T-cell (primary cell): ENCODE measurements at regions not wholly inside any gene's neighbourhood (a gene's known extent, or its start where the extent isn't known, plus 50 kb on each side); places are given as distances from the start of the nearest gene placed in this dataset.
A peak's percentile ranks its signal among the peaks of the same experiment; 100 is the strongest.

Experiments
- ATAC-seq, 4 experiments: fragments of 200-7000 bp in 3 of 4; fragments of 150-1000 bp in 1 of 4; cut with Tn5 transposase; replicated peaks in 1 of 4; 1 replicate in 3 of 4; 2 replicates in 1 of 4; pipeline ENCODE4 v1.10.0; 2021; ENCODE audit warnings: moderate library complexity in 3 of 4, mild to moderate bottlenecking in 2 of 4, moderate number of reproducible peaks in 1 of 4
- CTCF ChIA-PET, 2 donors: fragments of 300-600 bp; sonication (Branson Sonifier 250); formaldehyde crosslinking; loops; one replicate each; lab custom pipeline; 2022; ENCODE audit warnings: antibody characterized with exemption in 2 of 2; lab: Charles Lee
- POLR2A ChIA-PET, 2 donors: fragments of 300-600 bp; sonication (Branson Sonifier 250); formaldehyde crosslinking; loops; one replicate each; lab custom pipeline; 2022; ENCODE audit warnings: antibody characterized with exemption in 2 of 2; lab: Charles Lee
- DNase-seq, 35 experiments: peaks; one replicate each; pipeline versions ENCODE4 v3.0.0 to v3.0.0-alpha.2; 2013 to 2023
- H3K27ac ChIP-seq: one replicate; pipeline ENCODE4 v1.5.1; 2013; ENCODE audit warnings: low read length
- H3K27me3 ChIP-seq, 2 experiments: replicated peaks in 1 of 2; 1 replicate in 1 of 2; 2 replicates in 1 of 2; pipeline versions ENCODE4 v1.6.1 to v1.7.0; 2013; ENCODE audit warnings: low read length in 1 of 2, mixed read lengths in 1 of 2; ENCODE audit not compliant: control insufficient read depth in 2 of 2, insufficient read depth in 2 of 2; ENCODE audit errors: extremely low read depth in 1 of 2
- H3K36me3 ChIP-seq, 2 donors: 1 replicate in 1 of 2; 2 replicates in 1 of 2; pipeline versions ENCODE4 v1.6.1 to v1.7.0; 2013; ENCODE audit warnings: low read length in 1 of 2; ENCODE audit not compliant: control insufficient read depth in 2 of 2, insufficient read depth in 1 of 2; ENCODE audit errors: extremely low read depth in 1 of 2
- H3K4me1 ChIP-seq, 2 experiments: 1 replicate in 1 of 2; 2 replicates in 1 of 2; pipeline versions ENCODE4 v1.6.1 to v1.7.0; 2013; ENCODE audit warnings: low read length in 2 of 2, mixed read lengths in 1 of 2; ENCODE audit not compliant: insufficient read depth in 2 of 2, control insufficient read depth in 1 of 2; ENCODE audit errors: extremely low read depth in 1 of 2
- H3K4me3 ChIP-seq, 2 donors: 1 replicate in 1 of 2; 2 replicates in 1 of 2; pipeline versions ENCODE4 v1.5.1 to v1.7.0; 2013; ENCODE audit warnings: mild to moderate bottlenecking in 2 of 2, low read length in 1 of 2, moderate library complexity in 1 of 2; ENCODE audit not compliant: control insufficient read depth in 1 of 2; ENCODE audit errors: extremely low read depth in 1 of 2
- H3K9me3 ChIP-seq: 2 replicates; pipeline ENCODE4 v1.7.0; 2013
- H3K27ac Mint-ChIP-seq, 2 donors: one replicate each; pipeline ENCODE4 v1.8.0; 2020 to 2021; ENCODE audit warnings: mild to moderate bottlenecking in 2 of 2, mixed read lengths in 2 of 2
- H3K27me3 Mint-ChIP-seq, 2 donors: one replicate each; pipeline ENCODE4 v1.8.0; 2021 to 2022; ENCODE audit warnings: mixed read lengths in 2 of 2
- H3K36me3 Mint-ChIP-seq: one replicate; pipeline ENCODE4 v1.8.0; 2021; ENCODE audit warnings: mixed read lengths
- H3K4me1 Mint-ChIP-seq, 3 donors: one replicate each; pipeline ENCODE4 v1.8.0; 2020 to 2022; ENCODE audit warnings: mixed read lengths in 3 of 3, mild to moderate bottlenecking in 1 of 3
- H3K4me3 Mint-ChIP-seq, 3 donors: one replicate each; pipeline ENCODE4 v1.8.0; 2020 to 2022; ENCODE audit warnings: mild to moderate bottlenecking in 3 of 3, mixed read lengths in 3 of 3, moderate library complexity in 3 of 3
- H3K9me3 Mint-ChIP-seq, 3 donors: one replicate each; pipeline ENCODE4 v1.8.0; 2020 to 2022; ENCODE audit warnings: mixed read lengths in 3 of 3
- WGBS: methylation state at CpG from one replicate; pipeline ENCODE4 v1.1.5; 2013; ENCODE audit warnings: missing lambda C conversion rate; ENCODE audit not compliant: insufficient coverage; 5-methylcytosine and 5-hydroxymethylcytosine counted together

- Histone ChIP-seq H3K4me3 (no peak overlapping the region), H3K4me1 (no peaks in the 10 kb centered on the region), H3K27me3 (peaks cover 0 to 7% of the 10 kb centered on the region in 2 experiments), H3K27ac (no peak overlapping the region), H3K36me3 (no peaks in the 10 kb centered on the region), H3K9me3 (no peaks in the 10 kb centered on the region)
- H3K27ac Mint-ChIP-seq, result no peak overlapping the region
- 93% methylated on average over 10 of the region's 10 CpGs for WGBS
- no peak overlapping the region for H3K4me3 Mint-ChIP-seq
- no peak for ATAC-seq
- DNase-seq, result no peak
- CTCF ChIA-PET, result no interaction called here
- H3K4me1 Mint-ChIP-seq, result no peaks in the 10 kb centered on the region
- no peaks in the 10 kb centered on the region for H3K36me3 Mint-ChIP-seq
- peaks cover 9 to 11% of the 10 kb centered on the region in 2 donors for H3K27me3 Mint-ChIP-seq
- POLR2A ChIA-PET, result no interaction called here
- no peaks in the 10 kb centered on the region for H3K9me3 Mint-ChIP-seq
Measured at GRCh38 chr20:23205611-23206041, 119.5 kb upstream of the CD93 start.

GRCh38 chr20:23205211-23205610 lies 119.1 kb upstream of the CD93 start:
- Mint-ChIP-seq H3K27ac (no peak overlapping the region), H3K36me3 (no peaks in the 10 kb centered on the region), H3K4me1 (no peaks in the 10 kb centered on the region), H3K4me3 (no peak overlapping the region), H3K27me3 (peaks cover 9 to 11% of the 10 kb centered on the region in 2 donors), H3K9me3 (no peaks in the 10 kb centered on the region)
- ChIA-PET CTCF (no interaction called here), POLR2A (no interaction called here)
- H3K9me3 ChIP-seq, result no peaks in the 10 kb centered on the region
- peaks cover 0 to 7% of the 10 kb centered on the region in 2 experiments for H3K27me3 ChIP-seq
- WGBS, result 83% methylated on average over 5 of the region's 7 CpGs
- no peaks in the 10 kb centered on the region for H3K4me1 ChIP-seq
- H3K36me3 ChIP-seq, result no peaks in the 10 kb centered on the region
- H3K27ac ChIP-seq, result no peak overlapping the region
- no peak for DNase-seq
- no peak for ATAC-seq
- no peak overlapping the region for H3K4me3 ChIP-seq

GRCh38 chr20:23203951-23204730 lies 118.0 kb upstream of the CD93 start:
- no peaks in the 10 kb centered on the region for H3K9me3 Mint-ChIP-seq
- Histone ChIP-seq H3K4me1 (no peaks in the 10 kb centered on the region), H3K4me3 (no peak overlapping the region), H3K27ac (no peak overlapping the region), H3K36me3 (no peaks in the 10 kb centered on the region), H3K9me3 (no peaks in the 10 kb centered on the region), H3K27me3 (peaks cover 0 to 7% of the 10 kb centered on the region in 2 experiments)
- ChIA-PET CTCF (no interaction called here), POLR2A (no interaction called here)
- no peaks in the 10 kb centered on the region for H3K4me1 Mint-ChIP-seq
- H3K27me3 Mint-ChIP-seq, result peaks cover 9 to 11% of the 10 kb centered on the region in 2 donors
- H3K27ac Mint-ChIP-seq, result no peak overlapping the region
- WGBS, result 90% methylated on average over 9 of the region's 9 CpGs
- H3K36me3 Mint-ChIP-seq, result no peaks in the 10 kb centered on the region
- H3K4me3 Mint-ChIP-seq, result no peak overlapping the region
- DNase-seq, result no peak
- ATAC-seq, result no peak

GRCh38 chr20:23203310-23203709 lies 117.2 kb upstream of the CD93 start:
- H3K27ac ChIP-seq, result no peak overlapping the region

GRCh38 chr20:23201658-23202057 lies 115.5 kb upstream of the CD93 start:
- no peak overlapping the region for H3K27ac Mint-ChIP-seq
- Histone ChIP-seq H3K9me3 (no peaks in the 10 kb centered on the region), H3K27ac (no peak overlapping the region), H3K4me3 (no peak overlapping the region), H3K36me3 (no peaks in the 10 kb centered on the region), H3K4me1 (no peaks in the 10 kb centered on the region), H3K27me3 (peaks cover 0 to 7% of the 10 kb centered on the region in 2 experiments)
- no peak for ATAC-seq
- peaks cover 11 to 12% of the 10 kb centered on the region in 2 donors for H3K27me3 Mint-ChIP-seq
- no peak overlapping the region for H3K4me3 Mint-ChIP-seq
- ChIA-PET CTCF (no interaction called here), POLR2A (no interaction called here)
- H3K9me3 Mint-ChIP-seq, result no peaks in the 10 kb centered on the region
- 54% methylated on average over 2 of the region's 6 CpGs for WGBS
- DNase-seq, result no peak
- H3K4me1 Mint-ChIP-seq, result no peaks in the 10 kb centered on the region
- no peaks in the 10 kb centered on the region for H3K36me3 Mint-ChIP-seq

More at GRCh38 chr20:23203310-23203709, 117.2 kb upstream of the CD93 start:
- no peak for DNase-seq
- no peaks in the 10 kb centered on the region for H3K36me3 ChIP-seq
- Mint-ChIP-seq H3K27ac (no peak overlapping the region), H3K36me3 (no peaks in the 10 kb centered on the region), H3K4me1 (no peaks in the 10 kb centered on the region), H3K4me3 (no peak overlapping the region), H3K27me3 (peaks cover 9 to 11% of the 10 kb centered on the region in 2 donors), H3K9me3 (no peaks in the 10 kb centered on the region)
- CTCF ChIA-PET, result no interaction called here
- no peaks in the 10 kb centered on the region for H3K4me1 ChIP-seq
- ATAC-seq, result no peak
- 25% methylated on average over 1 of the region's 2 CpGs for WGBS
- no peaks in the 10 kb centered on the region for H3K9me3 ChIP-seq
- POLR2A ChIA-PET, result no interaction called here
- no peak overlapping the region for H3K4me3 ChIP-seq
- peaks cover 0 to 7% of the 10 kb centered on the region in 2 experiments for H3K27me3 ChIP-seq

- WGBS, result 35% methylated on average over 5 of the region's 6 CpGs
- CTCF ChIA-PET, result no interaction called here
- H3K27ac Mint-ChIP-seq, result no peak overlapping the region
Measured at GRCh38 chr20:23200914-23201313, 114.8 kb upstream of the CD93 start.

More at GRCh38 chr20:23200914-23201313, 114.8 kb upstream of the CD93 start:
- Histone ChIP-seq H3K36me3 (no peaks in the 10 kb centered on the region), H3K4me3 (no peak overlapping the region), H3K27me3 (peaks cover 0 to 7% of the 10 kb centered on the region in 2 experiments), H3K27ac (no peak overlapping the region), H3K4me1 (no peaks in the 10 kb centered on the region), H3K9me3 (no peaks in the 10 kb centered on the region)
- POLR2A ChIA-PET, result no interaction called here
- ATAC-seq (no peak), DNase-seq (peak in 1 of 35 experiments; percentile 4)
- Mint-ChIP-seq H3K4me3 (no peak overlapping the region), H3K27me3 (peaks cover 12 to 13% of the 10 kb centered on the region in 2 donors), H3K9me3 (peaks cover 0 to 2% (median 0%) of the 10 kb centered on the region in 3 donors), H3K36me3 (no peaks in the 10 kb centered on the region), H3K4me1 (no peaks in the 10 kb centered on the region)
